ENCODE measurements at regions not wholly inside any gene's neighbourhood (a gene's known extent, or its start where the extent isn't known, plus 50 kb on each side); places are given as distances from the start of the nearest gene placed in this dataset.
"Not testable (repeated sequence)": the region's sequence is repeated elsewhere in the genome, so short reads cannot be mapped to it uniquely, and the experiment has no call there.

DNA sequence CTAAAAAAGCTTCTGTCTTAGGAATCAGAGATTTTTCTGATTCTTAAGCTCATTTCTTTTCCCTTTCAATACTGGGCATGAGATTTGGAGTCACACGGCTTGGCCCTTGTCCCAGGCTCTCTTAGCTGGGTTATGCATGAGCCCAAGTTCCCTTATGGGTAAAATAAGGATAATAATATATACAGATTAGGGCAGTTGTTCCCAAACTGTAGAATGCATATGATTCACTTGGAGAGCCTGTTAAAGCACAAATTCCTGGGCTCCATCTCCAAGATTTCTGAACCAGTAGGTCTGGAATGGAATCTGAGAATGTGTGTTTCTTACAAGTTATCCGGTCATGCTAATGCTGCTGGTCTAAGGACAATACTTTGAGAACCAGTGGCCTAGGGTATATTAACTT, 154.0 kb downstream of the REEP3 start:
- no peak for DNase-seq

DNA sequence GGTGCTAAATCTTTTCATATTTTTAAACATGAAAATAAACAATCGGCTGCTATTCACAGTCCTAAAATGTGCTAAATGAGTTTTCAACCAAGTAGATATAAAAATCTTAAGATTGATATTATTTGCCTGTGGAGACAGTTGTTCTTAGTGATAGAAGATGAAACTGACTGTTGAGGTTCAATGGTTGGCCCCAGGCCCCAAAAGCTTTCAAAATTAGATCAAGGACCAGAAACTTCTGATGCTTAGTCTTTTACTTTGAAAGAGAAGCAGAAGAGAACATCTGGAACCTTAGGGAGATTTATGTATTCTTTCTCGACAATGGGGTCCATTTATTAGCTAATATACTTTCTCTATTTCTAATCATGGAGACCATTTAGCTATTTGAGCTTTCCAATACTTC, 155.8 kb downstream of the REEP3 start:
- no peak for DNase-seq

DNA sequence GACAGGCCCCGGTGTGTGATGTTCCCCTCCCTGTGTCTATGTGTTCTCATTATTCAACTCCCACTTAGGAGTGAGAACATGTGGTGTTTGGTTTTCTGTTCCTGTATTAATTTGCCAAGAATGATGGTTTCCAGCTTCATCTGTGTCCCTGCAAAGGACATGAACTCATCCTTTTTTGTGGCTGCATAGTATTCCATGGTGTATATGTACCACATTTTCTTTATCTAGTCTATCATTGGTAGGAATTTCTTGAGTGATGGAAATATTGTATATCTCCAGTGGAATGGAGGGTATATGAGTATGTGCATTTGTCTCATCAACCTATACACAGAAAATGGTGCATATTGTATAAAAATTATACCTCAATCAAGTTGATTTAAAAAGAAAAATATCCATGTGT, 159.3 kb downstream of the REEP3 start:
- DNase-seq: not testable (repeated sequence)

DNA sequence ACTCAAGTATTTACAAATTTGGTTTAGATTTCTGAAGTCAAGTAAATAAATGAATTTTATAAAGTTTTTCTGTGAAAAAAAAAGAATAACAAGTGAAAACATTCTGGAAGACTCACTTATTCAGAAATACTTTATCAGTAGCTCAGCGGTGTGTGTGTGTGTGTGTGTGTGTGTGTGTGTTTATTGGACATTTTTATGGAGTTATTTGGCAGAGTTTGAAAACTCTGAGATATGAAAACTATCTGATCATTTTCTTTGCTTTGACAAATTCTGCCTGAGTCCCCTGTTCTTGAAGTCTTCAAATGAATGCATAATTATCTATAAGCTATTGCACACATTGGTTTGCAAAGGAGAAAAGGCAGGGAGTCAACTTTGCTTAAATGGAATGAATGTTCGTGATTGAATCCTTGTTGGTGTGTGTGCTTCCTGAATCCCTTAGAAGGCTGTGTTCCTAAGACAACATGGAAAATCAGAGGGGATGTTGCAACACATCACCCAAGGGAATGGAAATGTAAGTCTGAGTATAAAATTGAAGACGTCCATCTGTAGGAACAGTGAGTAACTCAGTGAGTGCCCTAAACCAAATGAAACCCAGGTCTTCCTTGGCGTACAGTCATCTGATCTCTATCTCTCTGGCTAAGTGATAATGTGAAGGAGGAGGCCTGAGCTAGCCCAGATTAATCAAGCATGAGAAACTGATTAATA, 160.9 kb downstream of the REEP3 start:
- DNase-seq: no peak

DNA sequence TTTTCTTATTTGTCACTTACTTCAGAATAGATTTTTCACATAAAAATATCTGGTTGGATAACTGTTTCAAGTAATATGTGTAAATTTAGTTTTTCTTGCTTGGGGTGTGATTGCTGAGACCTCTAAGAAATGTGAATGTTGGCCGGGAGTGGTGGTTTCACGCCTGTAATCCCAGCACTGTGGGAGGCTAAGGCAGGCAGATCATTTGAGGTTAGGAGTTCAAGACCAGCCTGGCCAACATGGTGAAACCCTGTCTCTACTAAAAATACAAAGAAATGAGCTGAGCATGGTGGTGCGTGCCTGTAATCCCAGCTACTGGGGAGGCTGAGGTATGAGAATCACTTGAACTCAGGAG, 161.5 kb downstream of the REEP3 start:
- DNase-seq: not testable (repeated sequence)

DNA sequence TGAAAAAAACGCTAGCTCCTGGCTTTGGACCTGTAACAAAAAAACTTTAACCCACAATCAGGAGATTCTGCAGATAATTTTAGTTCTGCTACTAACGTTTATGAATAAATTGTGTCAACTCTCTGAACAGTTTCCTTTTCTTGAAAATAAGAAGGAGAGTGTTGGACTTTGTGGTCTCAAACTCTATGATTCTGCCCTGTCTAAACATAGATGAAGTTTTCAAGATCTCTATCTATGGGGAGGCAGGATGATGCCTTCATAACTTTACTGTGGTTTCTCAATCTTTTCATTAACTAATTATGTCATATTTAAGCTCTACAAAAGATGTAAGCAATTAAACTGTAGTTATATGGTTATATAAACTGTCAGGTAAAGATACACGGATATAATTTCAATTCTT, 162.0 kb downstream of the REEP3 start:
- DNase-seq: no peak

DNA sequence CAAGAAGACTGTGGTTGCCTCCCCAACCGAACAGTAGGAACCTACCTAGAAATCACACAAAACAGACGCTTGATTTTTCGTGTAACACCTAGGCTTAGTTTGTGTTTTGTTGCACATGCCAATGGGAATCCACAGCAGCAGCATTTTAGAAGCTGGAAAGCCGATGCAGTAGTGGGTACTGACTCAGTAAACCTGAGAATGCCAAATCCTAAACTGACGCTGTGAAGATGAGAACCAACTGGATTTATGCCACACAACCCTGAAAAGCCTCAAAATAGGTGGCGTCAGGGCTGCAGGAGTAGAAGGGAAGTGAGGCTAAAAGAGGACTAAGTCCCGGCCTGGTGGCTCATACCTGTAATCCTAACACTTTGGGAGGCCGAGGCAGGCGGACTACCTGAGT, 162.5 kb downstream of the REEP3 start:
- DNase-seq: no peak

DNA sequence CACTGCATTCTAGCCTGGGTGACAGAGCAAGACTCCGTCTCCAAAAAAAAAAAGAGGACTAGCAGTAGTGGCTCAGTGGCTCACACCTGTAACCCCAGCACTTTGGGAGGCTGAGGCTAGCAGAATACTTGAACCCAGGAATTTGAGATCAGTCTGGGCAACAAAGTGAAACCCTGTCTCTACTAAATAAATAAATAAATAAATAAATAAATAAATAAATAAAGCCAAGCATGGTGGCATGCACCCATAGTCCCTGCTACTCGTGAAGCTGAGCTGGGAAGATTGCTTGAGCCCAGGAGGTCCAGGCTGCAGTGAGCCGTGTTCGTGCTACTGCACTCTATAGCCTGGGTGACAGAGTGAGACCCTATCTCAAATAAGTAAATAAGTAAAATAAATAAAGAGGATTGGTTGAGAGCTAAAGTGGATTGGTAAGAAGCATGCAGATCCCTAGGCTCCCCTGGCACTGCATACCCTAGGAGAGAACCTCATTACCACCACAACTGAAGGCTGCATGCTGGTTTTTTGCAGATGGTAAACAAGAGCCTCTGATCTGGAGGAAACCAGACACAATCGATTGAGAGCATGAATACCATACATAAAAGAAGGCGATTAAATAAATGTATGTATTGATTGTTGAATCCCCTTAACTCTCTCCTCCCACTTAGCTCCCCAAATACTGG, 163.2 kb downstream of the REEP3 start:
- no peak for DNase-seq

DNA sequence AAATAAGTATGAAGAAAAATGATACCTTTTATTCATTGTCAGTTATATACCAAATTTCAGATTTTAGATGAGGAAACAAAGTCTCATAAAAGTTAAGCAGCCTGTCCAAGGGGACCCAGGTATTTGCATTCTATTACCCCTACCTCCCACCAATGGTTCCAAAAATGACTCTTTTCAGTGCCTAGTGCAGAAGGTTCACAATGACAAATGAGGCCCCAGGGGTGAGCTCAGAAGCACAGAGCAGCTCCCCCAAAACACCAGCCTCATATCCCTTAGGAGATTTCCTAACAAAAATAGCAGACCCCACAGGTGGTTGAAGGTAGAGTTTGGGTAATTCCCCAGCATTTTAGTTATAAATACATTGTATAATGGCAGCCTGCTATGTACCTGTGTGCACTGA, 168.6 kb downstream of the REEP3 start:
- no peak for DNase-seq

DNA sequence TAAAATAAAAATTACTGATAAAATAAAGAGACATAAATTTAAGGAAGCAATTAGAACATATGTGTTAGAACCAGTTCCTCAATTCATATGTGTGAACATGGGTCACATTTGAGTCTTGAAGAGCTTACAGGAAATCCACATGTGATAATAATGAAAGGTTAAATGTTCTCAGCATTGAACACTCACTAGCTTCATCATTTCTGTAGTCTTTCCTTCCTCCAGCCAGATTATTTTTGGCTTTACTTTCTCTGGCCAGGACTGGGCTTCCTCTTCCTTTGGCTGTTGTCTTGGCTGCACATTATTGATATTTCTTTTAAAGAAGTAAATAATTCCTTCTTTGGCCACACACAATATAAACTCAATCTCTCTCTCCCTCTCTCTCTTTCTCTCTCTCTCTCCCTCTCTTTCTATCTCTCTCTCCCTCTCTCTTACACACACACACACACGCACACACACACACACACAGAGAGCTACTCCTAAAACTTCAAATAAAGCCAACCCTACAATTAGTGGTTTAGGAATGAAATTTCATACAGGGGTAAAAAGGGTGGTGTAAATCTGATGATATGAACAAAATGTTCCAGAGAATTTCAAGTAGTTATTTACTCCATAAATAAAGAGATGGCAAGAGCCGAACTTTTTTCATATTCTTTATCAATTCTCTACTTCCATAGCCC, 171.2 kb downstream of the REEP3 start:
- DNase-seq: no peak

DNA sequence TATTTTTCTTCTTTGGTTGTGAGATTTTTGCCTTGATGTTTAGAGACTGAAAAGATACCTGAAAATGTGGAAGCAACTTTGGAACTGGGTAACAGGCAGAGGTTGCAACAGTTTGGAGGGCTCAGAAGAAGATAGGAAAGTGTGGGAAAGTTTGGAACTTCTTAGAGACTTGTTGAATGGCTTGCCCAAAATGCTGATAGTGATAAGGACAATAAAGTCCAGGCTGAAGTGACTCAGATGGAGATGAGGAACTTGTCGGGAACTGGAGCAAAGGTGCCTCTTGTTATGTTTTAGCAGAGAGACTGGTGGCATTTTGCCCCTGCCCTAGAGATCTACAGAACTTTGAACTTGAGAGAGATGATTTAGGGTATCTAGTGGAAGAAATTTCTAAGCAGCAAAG, 171.8 kb downstream of the REEP3 start:
- not testable (repeated sequence) for DNase-seq

DNA sequence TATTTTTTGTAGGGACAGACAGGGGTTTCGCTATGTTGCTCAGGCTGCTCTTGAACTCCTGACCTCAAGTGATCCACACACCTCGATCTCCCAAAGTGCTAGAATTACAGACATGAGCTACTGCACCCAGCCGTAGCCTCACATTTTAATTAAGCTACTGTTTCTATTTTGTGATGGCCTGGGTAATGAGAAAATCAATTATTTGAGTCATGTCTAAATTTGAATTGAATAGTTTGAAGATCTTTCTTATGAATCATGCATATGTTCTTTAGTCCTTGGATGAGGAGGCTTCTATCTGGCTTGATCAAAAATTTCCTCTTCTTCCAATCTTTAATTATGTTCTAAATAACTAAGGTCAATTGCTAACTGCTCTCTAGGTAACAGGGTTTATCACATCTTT, 175.0 kb downstream of the REEP3 start:
- DNase-seq: no peak

DNA sequence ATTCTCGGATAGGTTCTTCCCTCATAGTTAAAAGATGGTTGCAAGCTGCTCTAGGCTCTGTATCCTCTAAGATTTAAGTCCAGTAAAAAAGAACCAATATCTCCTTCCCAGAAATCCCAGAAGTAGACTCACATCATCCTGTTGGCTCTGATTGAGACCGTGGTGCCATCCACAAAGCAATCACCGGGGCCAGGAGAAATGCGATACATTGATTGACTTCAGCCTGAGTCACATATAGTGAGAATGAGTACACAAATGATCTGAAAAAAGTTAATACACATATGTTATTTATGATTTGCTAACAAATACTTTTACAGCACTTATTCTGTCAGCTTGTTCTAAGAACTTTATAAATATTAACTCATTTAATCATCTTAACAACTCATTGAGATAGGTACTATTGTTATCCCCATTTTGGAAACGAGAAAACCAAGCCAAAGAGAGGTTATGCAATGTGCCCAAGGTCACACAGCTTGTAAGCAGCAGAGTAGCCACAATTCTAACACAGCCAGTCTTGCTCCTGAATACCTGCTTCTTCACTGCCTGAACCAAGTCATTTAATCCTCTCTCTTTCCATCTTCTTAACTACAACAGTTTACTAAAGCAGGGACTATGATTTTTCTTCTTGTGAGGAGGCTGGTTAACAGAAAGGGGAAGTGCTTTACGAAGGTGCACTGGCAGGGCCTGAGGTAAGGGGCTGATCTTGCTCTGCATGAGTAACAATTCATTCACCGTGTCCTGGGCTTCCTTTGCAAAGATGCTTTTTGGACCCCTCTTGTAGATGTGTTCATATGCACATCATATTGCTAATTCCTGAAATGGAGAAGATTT, 177.0 kb downstream of the REEP3 start:
- DNase-seq: no peak

DNA sequence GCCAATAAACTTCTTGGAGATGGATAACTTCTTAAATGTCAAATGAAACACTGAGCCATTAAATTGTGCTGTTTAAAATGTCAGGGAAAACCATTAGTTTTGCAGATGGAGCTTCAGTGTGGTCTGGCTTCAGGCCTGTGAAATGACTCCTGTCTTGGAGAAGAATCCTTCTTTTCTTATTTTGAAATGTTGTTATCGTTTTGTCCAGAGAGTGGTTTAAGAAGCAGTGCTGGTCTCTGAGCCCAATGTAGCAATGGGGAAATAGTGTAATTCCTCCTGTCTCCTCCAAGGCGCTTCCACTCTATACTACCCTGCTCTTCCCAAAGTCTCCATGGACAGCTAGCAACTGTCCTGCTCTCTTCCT, 177.6 kb downstream of the REEP3 start:
- DNase-seq: no peak

DNA sequence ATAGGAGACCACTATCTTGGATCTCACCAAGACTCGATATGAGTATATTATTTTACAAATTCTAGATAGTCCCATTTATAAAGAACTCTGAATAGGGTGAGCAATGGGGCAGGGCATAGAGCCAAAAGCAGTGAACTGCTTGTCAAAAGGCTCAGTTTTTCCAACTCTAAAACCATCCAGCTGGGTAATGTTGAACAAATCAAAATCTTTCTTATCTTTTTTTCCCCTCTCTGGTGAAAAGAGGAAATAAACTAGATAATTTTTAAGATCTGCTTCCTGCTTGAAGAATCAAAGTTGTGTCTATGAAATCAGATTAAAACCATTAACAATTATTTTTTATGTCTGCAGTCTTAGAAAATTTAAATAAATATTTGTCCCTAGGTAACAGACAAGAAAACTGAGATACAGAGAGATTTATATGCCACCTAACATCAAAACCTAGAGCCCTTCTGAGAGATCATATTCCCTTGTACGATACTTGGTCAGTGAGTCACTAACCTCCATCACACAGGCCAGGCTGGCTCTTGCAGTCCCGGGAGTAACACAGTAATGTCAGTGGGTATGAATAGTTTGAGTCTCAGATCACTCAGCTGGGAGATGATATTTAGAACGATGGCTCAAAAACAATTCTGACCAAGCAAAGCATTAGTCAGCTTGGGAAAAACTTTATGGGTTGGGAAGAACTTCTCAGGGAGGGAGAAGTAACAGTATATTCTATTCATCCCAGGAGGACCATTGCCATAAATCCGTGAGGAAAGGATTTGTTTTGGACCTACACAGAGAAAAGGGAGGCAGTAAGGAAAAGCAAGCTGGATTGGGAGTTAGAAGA, 178.8 kb downstream of the REEP3 start:
- no peak for DNase-seq

DNA sequence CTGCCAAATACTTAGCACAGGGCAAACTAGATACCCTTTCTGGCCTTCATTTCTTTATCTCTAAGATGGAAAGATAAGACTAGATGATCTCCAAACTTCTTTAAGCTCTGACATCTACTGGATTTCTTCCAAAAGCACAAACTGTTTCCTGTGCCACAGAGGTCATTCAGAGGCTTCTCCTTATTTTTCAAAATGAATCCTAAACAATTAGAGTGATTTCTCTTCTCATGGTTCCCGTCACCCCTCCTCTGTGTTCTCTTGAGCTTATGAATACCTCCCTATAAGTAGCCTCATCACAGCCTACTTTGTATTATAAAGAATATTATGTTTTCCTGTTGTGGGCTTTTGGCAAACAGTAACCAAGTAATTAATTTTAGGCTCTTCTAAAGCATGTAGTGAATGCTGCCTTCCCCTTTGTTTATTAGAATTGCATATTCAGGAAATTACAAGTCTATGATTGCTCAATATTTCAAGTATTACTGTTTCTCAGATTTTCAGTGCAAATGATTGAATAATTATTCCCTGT, 179.5 kb downstream of the REEP3 start:
- no peak for DNase-seq

DNA sequence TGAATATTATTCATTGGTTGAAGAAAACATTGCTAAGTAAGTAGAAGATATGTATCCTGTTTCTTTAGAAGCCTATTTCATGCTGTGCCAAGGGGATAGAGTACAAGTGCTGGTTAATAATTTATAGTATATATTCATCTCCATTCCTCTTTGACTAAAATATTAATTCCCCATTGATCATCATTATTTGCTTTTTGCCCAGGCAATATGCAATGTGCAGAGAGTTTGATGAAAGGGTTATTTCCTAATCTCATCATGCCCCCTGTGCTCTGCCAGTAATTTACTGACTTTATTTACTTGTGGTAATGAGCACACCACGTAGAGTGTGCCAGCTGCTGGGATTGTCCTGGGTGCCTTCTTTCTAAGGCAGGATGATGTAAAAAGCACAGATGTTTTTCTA, 180.9 kb downstream of the REEP3 start:
- no peak for DNase-seq

DNA sequence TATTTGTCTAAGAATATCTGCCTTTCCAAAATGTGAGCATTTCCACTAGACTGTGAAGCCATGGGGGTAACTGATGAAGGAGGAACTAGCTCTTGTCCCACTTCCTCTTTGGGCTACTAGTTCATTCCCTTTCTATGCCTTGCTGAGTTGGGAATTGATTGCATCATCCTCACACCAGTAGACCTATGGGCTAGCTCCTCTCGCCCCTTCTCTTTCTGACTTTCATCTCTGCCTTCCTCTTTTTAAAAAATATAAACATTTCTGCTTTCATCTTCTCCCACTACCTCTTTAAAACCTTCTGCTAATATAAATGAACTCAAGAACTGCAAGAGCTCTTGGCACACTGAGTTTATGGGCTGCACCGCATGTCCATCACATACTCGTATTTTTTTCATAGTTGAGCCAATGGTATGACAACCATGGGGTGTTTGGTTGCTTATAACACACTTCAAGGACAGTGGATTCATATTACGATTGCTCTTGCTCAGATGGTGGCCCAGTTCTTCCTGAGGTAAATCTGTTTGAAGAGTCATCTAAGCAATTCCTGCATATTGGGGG, 182.0 kb downstream of the REEP3 start:
- no peak for DNase-seq

DNA sequence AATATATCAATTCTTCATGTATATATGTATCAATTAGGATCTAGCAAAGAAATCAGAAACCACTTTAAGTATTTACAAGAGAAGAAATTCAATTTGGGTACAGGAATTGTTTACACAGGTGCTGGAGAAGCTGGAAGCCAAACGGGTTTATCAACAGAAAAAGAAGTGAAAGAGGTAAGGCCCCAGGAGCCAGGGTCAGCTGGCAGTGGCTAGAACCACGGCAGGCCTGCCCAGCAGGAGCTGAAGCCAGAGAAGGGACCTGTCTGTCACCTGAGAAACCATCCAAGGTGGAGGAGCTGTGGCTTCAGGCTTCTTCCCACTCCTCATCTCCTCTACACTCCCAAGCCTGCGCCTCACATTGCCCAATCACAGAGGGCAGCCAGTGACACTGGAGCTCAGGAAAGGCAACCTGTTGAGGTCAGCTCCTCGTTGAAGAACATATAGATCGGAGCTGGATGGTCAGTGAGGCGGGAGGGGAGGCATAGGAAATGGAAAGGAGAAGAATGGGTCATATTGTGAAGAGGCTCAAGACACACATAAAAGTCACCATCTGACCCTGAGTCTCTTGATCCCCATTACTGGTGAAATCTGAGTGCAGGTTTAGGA, 182.6 kb downstream of the REEP3 start:
- no peak for DNase-seq

DNA sequence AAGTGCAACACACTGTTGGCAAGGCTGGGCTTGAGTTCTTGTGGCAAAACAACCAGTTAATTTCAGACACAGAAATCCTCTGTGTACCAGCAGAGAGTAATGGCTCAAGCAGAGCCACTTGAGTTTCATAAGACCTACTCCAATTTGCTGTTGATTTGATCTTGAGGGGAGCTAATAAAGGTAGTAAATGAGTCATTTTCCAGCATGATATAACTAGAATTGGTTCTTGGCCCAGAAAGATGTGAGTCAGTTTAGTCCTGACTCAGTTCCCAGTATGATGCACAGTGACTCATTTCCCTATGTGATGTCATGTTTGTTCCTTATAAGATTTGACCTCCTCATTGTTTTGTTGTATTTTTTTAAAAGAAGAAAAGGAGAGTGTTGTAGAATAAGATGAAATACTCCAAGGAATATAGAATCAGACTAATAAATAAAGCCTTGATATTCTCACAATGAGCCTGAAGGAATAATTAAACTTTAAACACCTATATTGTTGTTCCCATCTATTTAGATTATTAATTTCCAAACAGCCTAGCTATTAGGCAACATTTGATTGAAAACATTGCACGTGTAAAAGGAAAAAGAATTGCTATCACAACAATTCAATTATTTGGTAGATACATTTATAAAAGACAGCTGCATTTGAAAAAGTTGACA, 186.2 kb downstream of the REEP3 start:
- DNase-seq: no peak

DNA sequence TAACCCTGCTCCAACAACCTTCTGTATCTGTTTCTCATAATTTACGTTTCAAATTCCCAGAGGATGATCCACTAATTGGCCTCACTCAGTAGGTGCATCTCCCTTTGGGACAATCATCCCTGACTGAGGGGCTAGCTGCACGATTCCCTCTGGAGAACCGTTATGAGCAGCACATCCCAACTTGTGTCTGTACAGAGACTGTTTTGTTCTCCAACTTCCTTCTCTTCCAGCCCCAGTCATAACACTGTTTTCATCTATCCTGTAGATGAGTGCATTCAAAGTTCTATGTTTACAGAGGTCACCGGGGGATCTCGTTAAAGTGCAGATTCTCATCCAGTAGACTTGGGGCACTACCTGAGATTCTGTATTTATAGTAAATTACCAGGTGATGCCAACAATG, 187.2 kb downstream of the REEP3 start:
- no peak for DNase-seq
